Endothelial cell of umbilical vein (primary cell): ENCODE measurements at regions not wholly inside any gene's neighbourhood (a gene's known extent, or its start where the extent isn't known, plus 50 kb on each side); places are given as distances from the start of the nearest gene placed in this dataset.

Experiments
- BruUV-seq: library from RNA; stranded (reverse); fragments of 400-500 nt; replicated peaks from 2 replicates; lab custom pipeline; 2021; lab: Mats Ljungman, UMichigan
- CTCF ChIA-PET: fragments of 300-600, 350-600 bp; sonication (Branson Sonifier 250); formaldehyde crosslinking; loops from one replicate; lab custom pipeline; 2021; ENCODE audit warnings: antibody characterized with exemption, inconsistent platforms; lab: Charles Lee
- POLR2A ChIA-PET: fragments of 300-600, 350-600 bp; sonication (Branson Sonifier 250); formaldehyde crosslinking; loops from one replicate; lab custom pipeline; 2021; ENCODE audit warnings: antibody characterized with exemption, inconsistent platforms; lab: Charles Lee
- DNase-seq: peaks from one replicate; pipeline ENCODE4 v3.0.0-alpha.2; 2011; ENCODE audit warnings: low read depth, low spot score
- FAIRE-seq: peaks from 2 replicates; lab custom pipeline; 2011; peaks lifted over from hg19 to GRCh38; lab: Jason Lieb, UNC
- H2AFZ ChIP-seq: 2 replicates; pipeline ENCODE4 v1.6.0; 2012; ENCODE audit warnings: low read depth, low read length, control low read depth, inconsistent platforms
- H3K27ac ChIP-seq: 2 replicates; pipeline ENCODE4 v1.5.1; 2011; ENCODE audit warnings: low read depth, mild to moderate bottlenecking, control low read depth, low read length, moderate library complexity; ENCODE audit not compliant: insufficient read depth
- H3K27me3 ChIP-seq, 2 experiments: 2 replicates each; pipeline versions ENCODE4 v1.6.0 to v1.6.1; 2011; ENCODE audit warnings: low read length in 2 of 2, mixed read lengths in 1 of 2; ENCODE audit not compliant: control insufficient read depth in 2 of 2, insufficient read depth in 2 of 2
- H3K36me3 ChIP-seq, 2 experiments: 2 replicates in 1 of 2; 3 replicates in 1 of 2; pipeline ENCODE4 v1.5.1; 2011; ENCODE audit warnings: low read length in 2 of 2, mild to moderate bottlenecking in 1 of 2, moderate library complexity in 1 of 2; ENCODE audit not compliant: control insufficient read depth in 2 of 2, insufficient read depth in 2 of 2; ENCODE audit errors: extremely low read depth in 1 of 2
- H3K4me1 ChIP-seq: 3 replicates; pipeline ENCODE4 v1.5.1; 2011; ENCODE audit warnings: mild to moderate bottlenecking, low read length; ENCODE audit not compliant: control insufficient read depth, insufficient read depth; ENCODE audit errors: extremely low read depth
- H3K4me2 ChIP-seq: 2 replicates; pipeline ENCODE4 v1.6.1; 2011; ENCODE audit warnings: low read length, control low read depth, mixed read lengths; ENCODE audit not compliant: insufficient read depth
- H3K4me3 ChIP-seq, 3 experiments: fragments of 200-600 bp in 1 of 3; sonication (generic), shearing (Covaris generic) in 1 of 3; replicated peaks in 1 of 3; 2 replicates each; pipeline ENCODE4 v1.5.1; 2011 to 2016; ENCODE audit warnings: control low read depth in 3 of 3, low read length in 3 of 3, mild to moderate bottlenecking in 2 of 3, inconsistent platforms in 1 of 3, low read depth in 1 of 3, moderate library complexity in 1 of 3; ENCODE audit not compliant: insufficient read depth in 1 of 3
- H3K79me2 ChIP-seq: 2 replicates; pipeline ENCODE4 v1.6.0; 2012; ENCODE audit warnings: low read length, inconsistent platforms; ENCODE audit not compliant: control insufficient read depth, insufficient read depth
- H3K9ac ChIP-seq: replicated peaks from 2 replicates; pipeline ENCODE3; 2011; ENCODE audit warnings: low read length, control low read depth; ENCODE audit not compliant: insufficient read depth; ENCODE audit errors: extremely low read depth
- H3K9me1 ChIP-seq: replicated peaks from 3 replicates; pipeline ENCODE4 v1.6.0; 2011; ENCODE audit warnings: mild to moderate bottlenecking, low read length; ENCODE audit not compliant: control insufficient read depth, insufficient read depth; ENCODE audit errors: extremely low read depth
- H3K9me3 ChIP-seq: replicated peaks from 2 replicates; pipeline ENCODE4 v1.5.1; 2012; ENCODE audit warnings: low read length, inconsistent platforms; ENCODE audit not compliant: control insufficient read depth, insufficient read depth
- H4K20me1 ChIP-seq: replicated peaks from 2 replicates; pipeline ENCODE3; 2011; ENCODE audit warnings: mild to moderate bottlenecking, low read length; ENCODE audit not compliant: control insufficient read depth, insufficient read depth; ENCODE audit errors: extremely low read depth
- EZH2 ChIP-seq: IDR thresholded peaks from 2 replicates; pipeline ENCODE4 v1.6.1; 2012; ENCODE audit warnings: borderline replicate concordance, low read depth, mild to moderate bottlenecking, moderate library complexity, low read length, inconsistent platforms; ENCODE audit not compliant: severe bottlenecking
- FOS ChIP-seq: IDR thresholded peaks from 2 replicates; pipeline ENCODE4 v1.6.1; 2011; ENCODE audit warnings: mild to moderate bottlenecking, low read length, moderate library complexity, borderline replicate concordance; ENCODE audit not compliant: insufficient read depth
- GATA2 ChIP-seq: IDR thresholded peaks from 2 replicates; pipeline ENCODE4 v1.7.0; 2011; ENCODE audit warnings: low read depth, mild to moderate bottlenecking, moderate library complexity, mixed read lengths, low read length; ENCODE audit not compliant: insufficient read length, insufficient read depth
- JUN ChIP-seq: IDR thresholded peaks from 2 replicates; pipeline ENCODE4 v1.6.1; 2011; ENCODE audit warnings: borderline replicate concordance, low read depth; ENCODE audit not compliant: insufficient read length, insufficient read depth
- MYC ChIP-seq: IDR thresholded peaks from one replicate; pipeline ENCODE4 v1.6.1; 2011; ENCODE audit warnings: mild to moderate bottlenecking, low read depth, low read length
- POLR2A ChIP-seq: IDR thresholded peaks from 2 replicates; pipeline ENCODE4 v1.6.1; 2012; ENCODE audit warnings: low read depth, mild to moderate bottlenecking, control low read depth, low read length
- POLR2AphosphoS5 ChIP-seq: IDR thresholded peaks from 2 replicates; pipeline ENCODE4 v1.6.1; 2012; ENCODE audit warnings: low read depth, mild to moderate bottlenecking, control low read depth, low read length, moderate library complexity; ENCODE audit not compliant: insufficient read depth
- dilution Hi-C: fragments of 300-500 bp; cut with MboI; formaldehyde crosslinking; loops from one replicate; pipeline ENCODE4 v1.15.0; 2019; ENCODE audit warnings: low sequenced_read_pairs; ENCODE audit not compliant: extremely low pct_ligation_motif_present
- intact Hi-C: fragments of 100-400 bp; cut with micrococcal nuclease; formaldehyde crosslinking; loops from one replicate; pipeline ENCODE4 v1.10.0; 2022
- TF ChIP-seq, protein P1 (sequence below): IDR thresholded peaks from 2 replicates; pipeline ENCODE4 v1.6.1; 2011; ENCODE audit not compliant: insufficient read depth, insufficient read length
- TF ChIP-seq, protein P2 (sequence below), 2 donors: IDR thresholded peaks; 1 replicate in 1 of 2; 2 replicates in 1 of 2; pipeline ENCODE4 v1.5.1; 2011; ENCODE audit warnings: low read length in 2 of 2, mild to moderate bottlenecking in 2 of 2, moderate library complexity in 2 of 2, control low read depth in 1 of 2, inconsistent platforms in 1 of 2, low read depth in 1 of 2; ENCODE audit not compliant: insufficient read depth in 1 of 2; ENCODE audit errors: extremely low read depth in 1 of 2

DNA sequence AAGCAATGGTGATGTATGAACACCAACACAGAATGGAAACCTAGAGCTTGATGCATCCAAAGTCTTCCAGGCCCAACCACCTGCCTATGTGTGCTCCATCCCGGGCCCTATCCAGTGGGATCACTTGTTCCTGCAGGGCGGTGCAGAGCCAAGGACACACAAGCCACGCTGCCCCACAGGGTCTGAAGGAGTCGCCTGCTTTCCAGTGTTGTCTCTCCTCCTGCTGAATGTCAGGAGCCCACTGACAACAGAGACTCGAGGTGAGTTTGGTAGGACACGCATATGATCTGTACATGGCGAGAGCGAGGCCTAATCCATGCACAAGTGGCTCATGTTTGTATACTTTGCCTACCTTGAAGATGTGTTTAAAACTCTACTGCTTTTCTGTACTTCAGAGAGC is 70.9 kb upstream of the FHL2 start:
- TF ChIP-seq, protein P1, sequence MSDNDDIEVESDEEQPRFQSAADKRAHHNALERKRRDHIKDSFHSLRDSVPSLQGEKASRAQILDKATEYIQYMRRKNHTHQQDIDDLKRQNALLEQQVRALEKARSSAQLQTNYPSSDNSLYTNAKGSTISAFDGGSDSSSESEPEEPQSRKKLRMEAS, result no peak
- TF ChIP-seq POLR2A (no peak), JUN (no peak), EZH2 (no peak), POLR2AphosphoS5 (no peak), GATA2 (no peak), MYC (no peak), FOS (no peak)
- TF ChIP-seq, protein P2, sequence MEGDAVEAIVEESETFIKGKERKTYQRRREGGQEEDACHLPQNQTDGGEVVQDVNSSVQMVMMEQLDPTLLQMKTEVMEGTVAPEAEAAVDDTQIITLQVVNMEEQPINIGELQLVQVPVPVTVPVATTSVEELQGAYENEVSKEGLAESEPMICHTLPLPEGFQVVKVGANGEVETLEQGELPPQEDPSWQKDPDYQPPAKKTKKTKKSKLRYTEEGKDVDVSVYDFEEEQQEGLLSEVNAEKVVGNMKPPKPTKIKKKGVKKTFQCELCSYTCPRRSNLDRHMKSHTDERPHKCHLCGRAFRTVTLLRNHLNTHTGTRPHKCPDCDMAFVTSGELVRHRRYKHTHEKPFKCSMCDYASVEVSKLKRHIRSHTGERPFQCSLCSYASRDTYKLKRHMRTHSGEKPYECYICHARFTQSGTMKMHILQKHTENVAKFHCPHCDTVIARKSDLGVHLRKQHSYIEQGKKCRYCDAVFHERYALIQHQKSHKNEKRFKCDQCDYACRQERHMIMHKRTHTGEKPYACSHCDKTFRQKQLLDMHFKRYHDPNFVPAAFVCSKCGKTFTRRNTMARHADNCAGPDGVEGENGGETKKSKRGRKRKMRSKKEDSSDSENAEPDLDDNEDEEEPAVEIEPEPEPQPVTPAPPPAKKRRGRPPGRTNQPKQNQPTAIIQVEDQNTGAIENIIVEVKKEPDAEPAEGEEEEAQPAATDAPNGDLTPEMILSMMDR (IDR thresholded peaks at IDR 0.05; ENCODE audit: extremely low read depth in 1 of 2, insufficient read depth in 1 of 2, low read depth in 1 of 2, low read length in 2 of 2), result no peak
- H3K9me1 ChIP-seq, result no peaks in the 10 kb centered on the region

More for the DNA sequence above, 70.9 kb upstream of the FHL2 start:
- no peaks in the 10 kb centered on the region for H3K36me3 ChIP-seq
- H3K4me1 ChIP-seq, result no peaks in the 10 kb centered on the region
- no peaks in the 10 kb centered on the region for H4K20me1 ChIP-seq
- peaks cover 9 to 11% of the 10 kb centered on the region in 2 experiments for H3K27me3 ChIP-seq
- H3K9me3 ChIP-seq, result no peaks in the 10 kb centered on the region
- ChIA-PET CTCF (no interaction called here), POLR2A (no interaction called here)
- H2AFZ ChIP-seq, result no peak overlapping the region
- BruUV-seq, result no TSS peak
- dilution Hi-C loops (no loop called here), intact Hi-C loops (no loop called here)
- FAIRE-seq (no peak), DNase-seq (no peak)
- H3K4me2 ChIP-seq, result no peak overlapping the region
- H3K27ac ChIP-seq, result no peak overlapping the region
- H3K4me3 ChIP-seq, result no peak overlapping the region
- H3K79me2 ChIP-seq, result no peaks in the 10 kb centered on the region
- H3K9ac ChIP-seq, result no peak overlapping the region
